Ramos (cell line): ENCODE measurements at regions not wholly inside any gene's neighbourhood (a gene's known extent, or its start where the extent isn't known, plus 50 kb on each side); places are given as distances from the start of the nearest gene placed in this dataset.
"Not testable (repeated sequence)": the region's sequence is repeated elsewhere in the genome, so short reads cannot be mapped to it uniquely, and the experiment has no call there.

ENCODE experiments used
- in situ Hi-C: fragments of 300-500 bp; cut with MboI; formaldehyde crosslinking; loops from one replicate; pipeline ENCODE4 v1.14.3; 2022; ENCODE audit warnings: low sequenced_read_pairs; ENCODE audit not compliant: unreplicated experiment

GRCh38 chrX:3829041-3829531, 115.6 kb upstream of the PRKX start:
- in situ Hi-C loops, result not testable (repeated sequence)

DNA sequence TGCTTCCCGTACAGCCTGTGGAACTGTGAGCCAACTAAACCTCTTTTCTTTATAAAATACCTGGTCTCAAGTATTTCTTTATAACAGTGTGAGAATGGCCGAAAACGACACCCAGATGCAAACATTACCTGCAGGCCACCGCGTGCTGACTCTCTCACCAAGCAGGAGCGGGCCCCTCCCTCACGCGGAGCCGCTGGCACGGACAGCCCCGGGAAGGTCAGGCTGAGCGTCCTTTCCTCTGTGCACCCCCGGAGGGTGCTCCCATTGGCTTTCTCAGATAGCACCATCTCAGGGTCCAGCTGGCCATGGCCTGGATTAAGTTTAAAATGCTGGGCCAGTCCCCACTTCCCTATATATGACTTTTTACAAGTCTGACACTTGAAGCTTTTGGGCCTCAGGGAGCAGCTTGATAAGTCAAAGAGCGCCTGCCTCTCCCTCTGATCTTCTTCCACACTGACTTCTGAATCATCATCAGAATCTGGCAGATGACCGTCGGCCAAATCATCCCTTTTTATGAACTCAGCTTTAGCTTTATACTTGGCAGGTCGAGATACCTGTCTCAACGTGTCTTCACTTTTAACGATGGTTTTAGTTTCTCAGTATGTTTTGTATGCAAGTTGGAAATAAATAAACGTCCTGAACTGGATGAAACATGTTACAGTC, 115.1 kb upstream of the PRKX start:
- in situ Hi-C loops, result not testable (repeated sequence)

GRCh38 chrX:3824008-3824407, 110.6 kb upstream of the PRKX start:
- in situ Hi-C loops, result not testable (repeated sequence)

DNA sequence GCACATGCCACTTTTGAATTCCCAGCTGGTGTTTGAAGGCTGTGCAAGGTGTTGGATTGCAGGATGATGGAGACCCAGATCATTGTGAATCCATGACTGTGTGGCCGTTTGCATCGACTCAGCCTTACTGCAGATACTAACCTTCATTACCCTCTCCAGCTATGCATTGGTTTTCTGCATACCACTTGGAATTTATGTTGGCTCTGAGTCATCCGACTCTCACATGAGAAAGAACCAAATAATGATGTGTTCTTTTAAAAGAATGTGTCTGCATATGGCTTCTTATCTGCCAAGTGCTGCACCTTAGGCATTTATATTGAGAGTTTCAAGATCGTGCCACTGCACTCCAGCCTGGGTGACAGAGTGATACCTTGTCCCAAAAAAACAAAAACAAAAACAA, 106.7 kb upstream of the PRKX start:
- in situ Hi-C loops, result no loop called here

GRCh38 chrX:3817480-3817879, 104.0 kb upstream of the PRKX start:
- in situ Hi-C loops, result not testable (repeated sequence)

DNA sequence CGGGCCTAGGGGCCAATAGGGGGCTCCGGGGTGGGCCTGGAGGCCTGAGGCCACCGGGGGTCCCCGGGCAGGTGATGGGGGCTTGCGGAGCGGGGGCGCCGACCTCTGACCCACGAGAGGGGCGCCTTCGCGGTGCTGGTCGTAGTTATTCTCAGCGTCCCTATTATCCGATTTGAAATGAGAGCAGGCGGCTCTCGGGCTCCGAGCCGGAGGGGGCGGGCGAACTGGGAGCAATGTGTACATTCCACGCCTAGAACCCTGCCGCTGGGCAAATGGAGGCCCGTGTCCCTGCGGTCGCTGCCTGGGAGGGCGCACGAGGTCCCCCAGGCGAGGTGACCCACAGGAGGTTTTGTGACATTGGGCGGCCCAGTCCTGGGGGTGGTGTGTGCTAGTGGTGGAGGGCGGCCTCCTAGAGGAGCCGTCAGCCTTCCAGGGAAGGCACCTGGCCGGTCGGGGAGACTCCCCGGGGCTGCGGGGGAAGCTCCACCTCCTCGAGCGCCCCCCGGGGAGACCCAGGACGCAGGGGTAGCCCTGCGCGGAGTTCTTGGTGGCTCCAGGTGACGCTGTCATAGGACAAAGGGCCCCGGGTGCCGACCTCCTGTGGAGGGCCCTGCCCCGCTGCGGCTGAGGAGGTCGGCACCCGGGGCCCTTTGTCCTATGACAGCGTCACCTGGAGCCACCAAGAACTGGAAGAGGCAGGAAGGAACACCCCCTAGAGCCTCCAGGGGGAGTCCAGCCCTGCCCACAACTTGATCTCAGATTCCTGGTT, 102.6 kb upstream of the PRKX start:
- in situ Hi-C loops, result no loop called here

- in situ Hi-C loops, result no loop called here
These were observed 98.2 kb upstream of the PRKX start for GRCh38 chrX:3811331-3812311.

DNA sequence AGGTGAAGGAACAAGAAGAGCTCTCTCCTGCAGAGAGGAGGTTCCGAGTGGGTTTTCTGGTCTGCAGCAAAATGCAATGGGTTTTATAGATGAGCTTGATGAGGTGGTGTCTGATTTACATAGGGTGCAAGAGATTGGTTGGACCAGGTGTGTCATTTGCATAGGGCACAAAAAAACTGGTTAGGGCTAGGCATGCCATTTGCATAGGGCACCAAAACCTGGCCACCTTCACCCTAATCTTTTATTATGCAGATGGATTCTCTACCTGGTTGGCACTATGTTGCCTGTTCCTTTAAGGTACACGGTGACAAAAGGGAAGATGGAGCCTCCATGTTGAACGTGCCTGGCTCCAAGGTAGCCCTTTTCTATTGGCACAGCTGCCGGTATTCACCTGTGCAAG, 94.5 kb upstream of the PRKX start:
- in situ Hi-C loops, result no loop called here

- in situ Hi-C loops, result no loop called here
These were observed 93.2 kb upstream of the PRKX start for GRCh38 chrX:3806630-3807029.

DNA sequence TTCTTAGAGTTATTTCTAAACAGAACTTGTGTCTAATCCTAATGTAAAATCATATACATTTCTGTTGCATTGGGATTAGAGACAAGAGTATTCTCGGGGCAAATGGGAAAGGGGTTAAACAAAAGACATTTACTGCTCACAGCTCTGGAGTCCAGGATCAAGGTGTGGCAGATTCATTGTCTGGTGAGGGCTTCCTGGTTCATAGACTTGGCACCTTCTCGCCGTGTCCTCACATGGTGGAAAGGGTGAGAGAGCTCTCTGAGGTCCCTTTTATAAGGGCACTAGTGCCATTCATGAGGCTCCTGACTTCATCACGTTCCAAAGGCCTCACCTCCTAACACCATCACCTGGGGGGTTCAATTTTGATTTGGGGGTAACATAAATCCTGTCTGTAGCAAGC, 90.3 kb upstream of the PRKX start:
- in situ Hi-C loops, result no loop called here

GRCh38 chrX:3803305-3803704, 89.9 kb upstream of the PRKX start:
- in situ Hi-C loops, result no loop called here

DNA sequence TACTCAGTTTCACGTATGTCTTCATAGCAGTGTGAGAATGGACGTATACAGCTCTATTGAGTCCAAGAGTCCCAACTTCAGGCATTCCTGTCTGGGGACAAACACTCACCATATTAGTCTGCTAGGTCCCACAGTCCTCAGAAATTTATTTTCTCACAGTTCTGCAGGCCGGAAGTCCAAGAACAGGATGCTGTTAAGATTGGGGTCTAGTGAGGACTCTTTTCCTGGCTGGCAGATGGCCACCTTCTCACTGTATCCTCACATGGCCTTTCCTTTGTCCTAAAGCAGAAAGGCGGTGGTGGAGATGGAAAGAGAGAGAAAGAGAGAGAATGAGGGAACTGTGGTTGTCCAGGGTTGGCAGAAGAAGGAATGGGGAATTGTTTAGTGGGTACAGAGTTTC, 82.0 kb upstream of the PRKX start:
- in situ Hi-C loops, result not testable (repeated sequence)

DNA sequence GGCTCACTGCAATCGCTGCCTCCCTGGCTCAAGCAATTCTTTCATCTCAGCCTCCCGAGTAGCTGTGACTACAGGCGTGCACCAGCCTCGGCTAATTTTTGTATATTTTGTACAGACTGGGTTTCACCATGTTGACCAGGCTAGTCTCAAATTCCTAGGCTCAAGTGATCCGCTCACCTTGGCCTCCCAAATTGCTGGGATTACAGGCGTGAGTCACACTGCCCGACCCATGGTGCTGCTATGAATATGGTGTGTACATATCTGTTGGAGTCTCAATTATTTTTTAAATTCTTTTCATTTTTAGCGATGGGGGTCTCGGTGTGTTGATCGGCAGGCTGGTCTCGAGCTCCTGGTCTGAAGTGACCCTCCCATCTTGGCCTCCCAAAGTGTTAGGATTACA, 78.0 kb upstream of the PRKX start:
- in situ Hi-C loops, result no loop called here

DNA sequence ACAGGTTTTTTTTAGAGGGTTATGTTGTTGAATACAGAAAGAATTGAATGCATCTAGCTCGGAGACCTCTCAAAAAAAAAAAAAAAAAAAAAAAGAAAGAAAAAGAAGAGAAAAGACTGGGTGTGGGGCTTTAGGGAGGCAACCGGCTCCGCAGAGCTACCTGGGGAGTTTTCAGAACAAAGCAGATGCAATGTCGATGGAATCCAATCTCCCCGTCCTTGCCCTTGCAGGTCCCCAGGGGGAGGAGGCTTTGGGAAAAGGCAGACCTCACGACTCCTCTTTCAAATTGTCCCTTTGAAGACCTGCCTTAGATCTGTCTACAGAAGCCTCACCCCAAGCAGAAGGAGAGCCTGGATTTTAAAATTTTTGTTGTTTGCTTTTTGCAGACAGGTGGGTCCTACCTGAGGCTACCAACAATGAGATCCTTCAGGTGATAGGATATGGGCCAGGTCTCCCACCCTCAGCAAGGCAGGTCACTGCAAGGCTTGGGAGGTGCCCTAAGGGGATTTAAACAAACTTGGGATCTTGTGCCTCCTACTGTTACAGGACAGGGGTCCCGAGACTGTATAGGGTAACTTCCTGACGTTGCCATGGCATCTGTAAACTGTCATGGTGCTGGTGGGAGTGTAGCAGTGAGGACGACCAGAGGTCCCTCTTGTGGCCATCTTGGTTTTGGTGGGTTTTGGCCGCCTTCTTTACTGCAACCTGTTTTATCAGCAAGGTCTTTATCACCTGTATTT, 75.2 kb upstream of the PRKX start:
- in situ Hi-C loops, result no loop called here

DNA sequence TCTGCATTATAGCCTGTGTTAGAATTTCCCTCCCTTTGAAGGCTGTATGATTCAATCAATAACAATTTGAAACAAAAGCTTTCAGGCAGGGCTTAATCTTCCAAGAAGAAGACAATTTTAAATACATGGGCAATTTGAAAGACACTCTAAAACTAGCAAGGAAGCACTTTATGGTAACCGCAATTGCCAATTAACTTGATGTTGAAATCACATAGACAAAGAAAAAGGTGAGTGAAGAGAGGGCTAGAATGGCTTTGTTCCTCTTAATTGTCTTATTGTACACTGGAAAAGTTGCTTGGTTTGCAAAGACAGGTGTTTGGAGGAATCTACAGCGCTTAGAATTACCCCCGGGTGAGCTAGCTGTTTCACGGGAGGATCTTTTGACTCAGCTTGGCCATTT, 74.4 kb upstream of the PRKX start:
- in situ Hi-C loops, result no loop called here

- in situ Hi-C loops, result not testable (repeated sequence)
These were observed 72.4 kb upstream of the PRKX start for GRCh38 chrX:3785822-3786221.

GRCh38 chrX:3780564-3780963, 67.1 kb upstream of the PRKX start:
- in situ Hi-C loops, result no loop called here

DNA sequence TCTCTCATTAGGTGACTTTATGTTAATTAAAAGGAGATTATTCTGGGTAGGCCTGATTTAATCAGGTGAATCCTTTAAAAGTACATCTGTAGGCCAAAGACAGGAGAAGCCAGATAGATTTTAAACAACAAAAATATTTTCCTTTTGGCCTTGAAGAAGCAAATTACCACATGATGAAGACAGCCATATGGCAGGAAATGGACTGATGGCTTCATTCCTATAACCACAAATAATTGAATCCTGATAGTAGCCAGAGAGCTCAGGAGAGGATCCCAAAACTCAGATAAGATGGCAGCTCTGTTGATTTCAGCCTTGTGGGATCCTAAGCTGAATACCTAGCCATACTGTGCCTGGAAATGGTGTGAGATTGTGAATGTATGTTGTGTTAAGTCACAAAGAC, 66.1 kb upstream of the PRKX start:
- in situ Hi-C loops, result no loop called here

GRCh38 chrX:3777416-3777815, 64.0 kb upstream of the PRKX start:
- in situ Hi-C loops, result no loop called here

GRCh38 chrX:3771766-3772165, 58.3 kb upstream of the PRKX start:
- in situ Hi-C loops, result no loop called here
